Naive thymus-derived CD4-positive, alpha-beta T cell (primary cell): ENCODE measurements at regions not wholly inside any gene's neighbourhood (a gene's known extent, or its start where the extent isn't known, plus 50 kb on each side); places are given as distances from the start of the nearest gene placed in this dataset.

Experiments used
- ATAC-seq: fragments of 150-1000 bp; cut with Tn5 transposase; 2 replicates; pipeline ENCODE4 v1.10.0; 2021; ENCODE audit warnings: mild to moderate bottlenecking, moderate library complexity
- CTCF ChIA-PET: fragments of 350-600 bp; sonication (Branson Sonifier 250); formaldehyde crosslinking; loops from one replicate; lab custom pipeline; 2021; ENCODE audit warnings: antibody characterized with exemption; lab: Charles Lee
- POLR2A ChIA-PET: fragments of 350-600 bp; sonication (Branson Sonifier 250); formaldehyde crosslinking; loops from one replicate; lab custom pipeline; 2021; ENCODE audit warnings: antibody characterized with exemption, inconsistent platforms; lab: Charles Lee
- DNase-seq, 9 donors: peaks; one replicate each; pipeline versions ENCODE4 v3.0.0 to v3.0.0-alpha.2; 2020 to 2022; ENCODE audit warnings: mixed read lengths in 1 of 9
- H3K27ac ChIP-seq: one replicate; pipeline ENCODE4 v1.7.0; 2013; ENCODE audit warnings: mild to moderate bottlenecking, low read depth, low read length, moderate library complexity
- H3K27me3 ChIP-seq, 2 donors: one replicate each; pipeline ENCODE4 v1.7.0; 2013; ENCODE audit warnings: low read length in 2 of 2, mild to moderate bottlenecking in 2 of 2, moderate library complexity in 2 of 2; ENCODE audit not compliant: control insufficient read depth in 2 of 2, insufficient read depth in 2 of 2
- H3K36me3 ChIP-seq, 3 experiments: 1 replicate in 2 of 3; 2 replicates in 1 of 3; pipeline ENCODE4 v1.7.0; 2013; ENCODE audit warnings: low read length in 3 of 3, mild to moderate bottlenecking in 3 of 3, moderate library complexity in 1 of 3; ENCODE audit not compliant: insufficient read depth in 3 of 3, control insufficient read depth in 2 of 3
- H3K4me1 ChIP-seq, 2 donors: one replicate each; pipeline ENCODE4 v1.7.0; 2013; ENCODE audit warnings: low read length in 2 of 2, mild to moderate bottlenecking in 2 of 2, moderate library complexity in 1 of 2; ENCODE audit not compliant: control insufficient read depth in 2 of 2, insufficient read depth in 2 of 2
- H3K4me3 ChIP-seq: 2 replicates; pipeline ENCODE4 v1.7.0; 2013; ENCODE audit warnings: mild to moderate bottlenecking, low read length
- H3K9me3 ChIP-seq, 3 experiments: 1 replicate in 2 of 3; 2 replicates in 1 of 3; pipeline ENCODE4 v1.7.0; 2013; ENCODE audit warnings: low read length in 3 of 3; ENCODE audit not compliant: control insufficient read depth in 2 of 3
- H3K27ac Mint-ChIP-seq, 9 donors: one replicate each; pipeline ENCODE4 v1.8.0; 2020 to 2022; ENCODE audit warnings: mixed read lengths in 9 of 9, mild to moderate bottlenecking in 8 of 9, moderate library complexity in 5 of 9, inconsistent platforms in 2 of 9
- H3K27me3 Mint-ChIP-seq, 5 donors: one replicate each; pipeline ENCODE4 v1.8.0; 2021 to 2022; ENCODE audit warnings: mixed read lengths in 5 of 5, mild to moderate bottlenecking in 1 of 5
- H3K36me3 Mint-ChIP-seq, 5 donors: one replicate each; pipeline ENCODE4 v1.8.0; 2020 to 2022; ENCODE audit warnings: mixed read lengths in 5 of 5, mild to moderate bottlenecking in 3 of 5, inconsistent platforms in 1 of 5
- H3K4me1 Mint-ChIP-seq, 7 donors: one replicate each; pipeline ENCODE4 v1.8.0; 2020 to 2022; ENCODE audit warnings: mixed read lengths in 7 of 7, mild to moderate bottlenecking in 3 of 7, inconsistent platforms in 1 of 7
- H3K4me3 Mint-ChIP-seq, 10 donors: one replicate each; pipeline ENCODE4 v1.8.0; 2020 to 2022; ENCODE audit warnings: mild to moderate bottlenecking in 10 of 10, mixed read lengths in 10 of 10, moderate library complexity in 6 of 10, inconsistent platforms in 2 of 10
- H3K9me3 Mint-ChIP-seq, 11 donors: one replicate each; pipeline ENCODE4 v1.8.0; 2020 to 2022; ENCODE audit warnings: mixed read lengths in 11 of 11, mild to moderate bottlenecking in 4 of 11, inconsistent platforms in 1 of 11, moderate library complexity in 1 of 11
- intact Hi-C, 2 donors: fragments of 100-400 bp; cut with micrococcal nuclease; formaldehyde crosslinking; loops; one replicate each; pipeline ENCODE4 v1.15.1; 2023

DNA sequence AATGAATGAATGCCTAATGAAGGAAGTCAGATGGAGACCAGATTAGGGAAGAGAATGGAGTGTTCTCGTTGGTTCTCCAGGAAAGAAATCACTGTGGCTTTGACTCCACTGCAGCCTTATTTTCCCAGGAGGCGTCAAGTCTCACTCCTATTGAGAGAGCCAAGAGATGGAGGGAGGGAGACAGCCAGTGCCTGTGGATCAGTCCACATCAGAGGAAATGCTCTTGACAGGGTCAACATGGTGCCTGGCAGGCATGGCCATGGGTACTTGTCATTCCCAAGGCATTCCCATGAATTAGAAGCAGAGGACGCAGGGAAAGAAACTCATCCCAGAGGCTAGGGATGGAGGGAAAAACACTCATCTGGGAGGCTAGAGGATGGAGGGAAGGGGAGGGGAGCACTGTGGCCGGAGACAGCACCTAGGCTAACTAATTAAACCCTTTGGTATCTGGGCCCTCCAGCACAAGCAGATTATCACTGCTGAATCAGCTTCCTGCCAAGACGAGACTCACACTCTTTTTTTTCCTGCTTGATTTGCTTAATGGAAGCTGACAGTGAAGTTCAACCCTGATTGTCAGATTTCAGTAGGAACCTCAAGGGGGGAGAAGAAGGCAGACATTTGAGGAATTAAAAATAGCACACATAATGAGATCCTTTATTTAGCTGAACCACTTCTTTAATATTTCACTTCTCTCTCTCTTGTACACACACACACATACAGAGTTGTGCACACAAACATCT lies 1233.2 kb upstream of the AUTS2 start:
- no peak overlapping the region for H3K27ac Mint-ChIP-seq
- CTCF ChIA-PET = no interaction called here
- H3K36me3 Mint-ChIP-seq = no peaks in the 10 kb centered on the region
- Histone ChIP-seq H3K9me3 (no peaks in the 10 kb centered on the region), H3K27ac (no peak overlapping the region), H3K4me1 (no peaks in the 10 kb centered on the region), H3K36me3 (no peaks in the 10 kb centered on the region), H3K27me3 (peaks cover 0 to 2% of the 10 kb centered on the region in 2 donors), H3K4me3 (no peak overlapping the region)
- intact Hi-C loops = no loop called here
- DNase-seq (no peak), ATAC-seq (no peak)
- no peak overlapping the region for H3K4me3 Mint-ChIP-seq
- POLR2A ChIA-PET = no interaction called here
- H3K4me1 Mint-ChIP-seq = no peaks in the 10 kb centered on the region
- peaks cover 7 to 42% (median 26%) of the 10 kb centered on the region in 11 donors for H3K9me3 Mint-ChIP-seq
- peaks cover 0 to 4% (median 0%) of the 10 kb centered on the region in 5 donors for H3K27me3 Mint-ChIP-seq

DNA sequence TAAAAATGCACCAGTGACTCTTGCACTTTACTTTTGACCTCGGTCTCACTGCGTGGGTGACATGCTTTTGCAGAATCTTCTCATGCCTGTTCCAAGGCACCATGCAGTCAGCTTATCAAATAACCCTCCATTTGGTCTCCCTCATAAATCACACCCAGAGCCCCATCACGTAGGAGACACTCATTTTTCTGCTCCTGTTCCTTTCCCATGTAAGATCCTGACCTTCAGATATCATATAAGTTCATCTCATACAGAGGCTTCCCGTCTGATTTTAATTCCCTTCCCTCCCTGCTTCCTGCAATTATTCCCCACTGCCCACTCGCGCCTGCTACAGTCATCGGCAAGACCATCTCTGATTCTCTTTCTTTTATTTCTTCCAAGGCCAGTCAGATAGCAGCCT lies 1226.3 kb upstream of the AUTS2 start:
- no peaks in the 10 kb centered on the region for H3K36me3 Mint-ChIP-seq
- ATAC-seq = no peak
- Histone ChIP-seq H3K4me3 (no peak overlapping the region), H3K4me1 (no peaks in the 10 kb centered on the region), H3K36me3 (no peaks in the 10 kb centered on the region), H3K9me3 (no peaks in the 10 kb centered on the region), H3K27me3 (peaks cover 0 to 2% of the 10 kb centered on the region in 2 donors), H3K27ac (no peak overlapping the region)
- CTCF ChIA-PET = no interaction called here
- H3K4me3 Mint-ChIP-seq = no peak overlapping the region
- peaks cover 0 to 4% (median 0%) of the 10 kb centered on the region in 5 donors for H3K27me3 Mint-ChIP-seq
- POLR2A ChIA-PET = no interaction called here
- no peak overlapping the region for H3K27ac Mint-ChIP-seq
- H3K9me3 Mint-ChIP-seq = peaks cover 2 to 44% (median 17%) of the 10 kb centered on the region in 11 donors
- H3K4me1 Mint-ChIP-seq = no peaks in the 10 kb centered on the region
- DNase-seq = no peak
- intact Hi-C loops = no loop called here

DNA sequence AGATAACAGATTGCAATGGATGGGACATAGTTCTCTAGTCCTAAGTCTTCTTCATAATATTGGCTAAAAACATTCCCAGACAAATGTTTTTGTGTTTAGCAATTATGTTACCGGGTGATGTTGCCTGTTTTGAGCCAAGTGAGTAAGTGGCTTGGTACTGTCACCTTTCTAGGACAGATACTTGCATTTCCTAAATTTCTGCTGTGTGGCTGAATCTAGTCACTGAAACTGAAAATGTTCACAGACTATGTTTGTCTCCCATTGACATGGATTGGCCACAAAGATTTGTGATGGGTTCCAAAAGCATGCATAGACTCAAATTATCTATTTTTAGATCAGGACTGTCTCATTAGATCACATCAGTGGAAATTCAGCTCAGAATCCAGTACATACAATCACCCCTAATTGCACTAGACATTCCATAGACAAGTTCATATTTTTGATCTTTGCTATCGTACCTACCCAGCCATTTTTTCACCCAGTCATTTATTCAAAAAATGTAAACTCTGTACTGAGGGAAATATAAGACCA lies 1222.1 kb upstream of the AUTS2 start:
- Mint-ChIP-seq H3K4me1 (no peaks in the 10 kb centered on the region), H3K27ac (no peak overlapping the region), H3K4me3 (no peak overlapping the region), H3K27me3 (no peaks in the 10 kb centered on the region), H3K9me3 (peaks cover 2 to 31% (median 13%) of the 10 kb centered on the region in 11 donors), H3K36me3 (no peaks in the 10 kb centered on the region)
- Histone ChIP-seq H3K9me3 (peaks cover 0 to 3% (median 0%) of the 10 kb centered on the region in 3 experiments), H3K4me1 (no peaks in the 10 kb centered on the region), H3K27ac (no peak overlapping the region), H3K36me3 (no peaks in the 10 kb centered on the region), H3K27me3 (no peaks in the 10 kb centered on the region), H3K4me3 (no peak overlapping the region)
- intact Hi-C loops = no loop called here
- ATAC-seq (no peak), DNase-seq (no peak)
- CTCF ChIA-PET = no interaction called here
- POLR2A ChIA-PET = no interaction called here

DNA sequence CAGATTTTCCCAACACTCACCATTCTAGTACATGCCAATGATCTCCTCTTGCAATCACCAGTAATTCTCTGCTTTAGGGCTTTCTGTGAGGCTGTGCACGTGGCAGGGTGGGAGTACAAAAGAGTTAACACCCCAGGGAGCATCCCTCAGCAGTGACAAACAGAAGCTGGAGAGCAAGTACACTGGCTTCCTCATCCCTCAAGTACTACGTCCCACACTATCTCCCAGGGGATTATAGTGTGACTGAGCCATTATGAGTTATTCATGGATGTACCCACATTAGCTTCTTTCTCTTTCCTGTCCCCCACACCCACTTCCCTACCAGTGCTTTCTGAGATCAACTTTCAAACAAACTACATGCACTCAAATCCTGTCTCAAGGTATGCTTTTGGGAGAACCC lies 1216.5 kb upstream of the AUTS2 start:
- Histone ChIP-seq H3K4me1 (no peaks in the 10 kb centered on the region), H3K36me3 (no peaks in the 10 kb centered on the region), H3K9me3 (peaks cover 0 to 13% (median 0%) of the 10 kb centered on the region in 3 experiments), H3K27me3 (no peaks in the 10 kb centered on the region), H3K27ac (no peak overlapping the region), H3K4me3 (no peak overlapping the region)
- ATAC-seq (no peak), DNase-seq (no peak)
- intact Hi-C loops = no loop called here
- Mint-ChIP-seq H3K27me3 (no peaks in the 10 kb centered on the region), H3K9me3 (peaks cover 6 to 51% (median 24%) of the 10 kb centered on the region in 11 donors), H3K4me3 (no peak overlapping the region), H3K27ac (no peak overlapping the region), H3K4me1 (no peaks in the 10 kb centered on the region), H3K36me3 (peaks cover 0 to 5% (median 0%) of the 10 kb centered on the region in 5 donors)
- ChIA-PET CTCF (no interaction called here), POLR2A (no interaction called here)

DNA sequence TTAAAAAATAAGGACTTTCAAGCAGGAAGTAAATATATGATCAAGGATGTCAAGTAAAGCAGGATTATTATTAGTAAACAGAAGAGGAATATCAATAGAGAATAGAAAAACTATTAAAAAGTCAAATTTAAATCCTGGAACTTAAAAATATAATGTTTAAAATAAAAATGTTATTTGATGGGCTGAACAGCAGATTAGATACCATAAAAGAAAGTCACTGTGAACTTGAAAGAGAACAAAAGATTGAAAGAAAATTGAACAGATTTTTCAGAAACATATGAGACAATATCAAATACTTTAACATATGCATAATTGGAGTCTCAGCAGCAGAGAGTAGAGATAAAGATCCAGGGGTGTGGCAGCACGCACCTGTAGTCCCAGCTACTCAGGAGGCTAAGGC lies 1213.7 kb upstream of the AUTS2 start:
- intact Hi-C loops = no loop called here
- Mint-ChIP-seq H3K27ac (no peak overlapping the region), H3K9me3 (peaks cover 4 to 51% (median 26%) of the 10 kb centered on the region in 11 donors), H3K4me3 (no peak overlapping the region), H3K36me3 (peaks cover 0 to 5% (median 0%) of the 10 kb centered on the region in 5 donors), H3K27me3 (no peaks in the 10 kb centered on the region), H3K4me1 (no peaks in the 10 kb centered on the region)
- DNase-seq (no peak), ATAC-seq (no peak)
- ChIA-PET CTCF (no interaction called here), POLR2A (no interaction called here)
- Histone ChIP-seq H3K9me3 (peaks cover 0 to 13% (median 0%) of the 10 kb centered on the region in 3 experiments), H3K36me3 (no peaks in the 10 kb centered on the region), H3K27me3 (no peaks in the 10 kb centered on the region), H3K4me1 (no peaks in the 10 kb centered on the region), H3K27ac (no peak overlapping the region), H3K4me3 (no peak overlapping the region)

DNA sequence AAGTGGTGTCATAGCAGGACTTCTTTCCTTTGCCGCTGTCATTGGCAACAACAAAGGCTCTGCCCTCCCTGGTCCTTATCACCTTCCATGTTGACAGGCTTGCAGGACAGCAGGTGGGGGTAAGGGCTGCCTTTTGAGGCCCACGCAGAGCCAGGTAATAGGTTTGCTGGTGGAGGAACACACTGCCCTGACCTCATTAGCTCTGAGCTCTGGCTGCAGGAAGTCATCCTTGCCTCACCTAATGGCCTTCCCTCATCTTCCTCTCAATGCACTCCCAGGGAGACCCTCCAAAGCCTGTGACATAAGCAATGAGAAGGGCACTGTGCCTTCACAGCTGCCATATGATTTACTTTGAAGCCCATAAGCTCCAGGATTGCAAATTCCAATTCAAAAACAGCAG lies 1205.2 kb upstream of the AUTS2 start:
- ChIA-PET CTCF (interaction anchor here (0.7 kb wide), 1 partner anchor 659 kb away, joined by 3 read pairs; no protein-coding TSS in a partner anchor), POLR2A (no interaction called here)
- Histone ChIP-seq H3K27ac (no peak overlapping the region), H3K27me3 (no peaks in the 10 kb centered on the region), H3K4me1 (no peaks in the 10 kb centered on the region), H3K9me3 (no peaks in the 10 kb centered on the region), H3K36me3 (no peaks in the 10 kb centered on the region), H3K4me3 (no peak overlapping the region)
- ATAC-seq (no peak), DNase-seq (no peak)
- Mint-ChIP-seq H3K36me3 (no peaks in the 10 kb centered on the region), H3K27ac (no peak overlapping the region), H3K4me3 (no peak overlapping the region), H3K27me3 (no peaks in the 10 kb centered on the region), H3K9me3 (peaks cover 4 to 35% (median 13%) of the 10 kb centered on the region in 11 donors), H3K4me1 (no peaks in the 10 kb centered on the region)
- intact Hi-C loops = no loop called here

DNA sequence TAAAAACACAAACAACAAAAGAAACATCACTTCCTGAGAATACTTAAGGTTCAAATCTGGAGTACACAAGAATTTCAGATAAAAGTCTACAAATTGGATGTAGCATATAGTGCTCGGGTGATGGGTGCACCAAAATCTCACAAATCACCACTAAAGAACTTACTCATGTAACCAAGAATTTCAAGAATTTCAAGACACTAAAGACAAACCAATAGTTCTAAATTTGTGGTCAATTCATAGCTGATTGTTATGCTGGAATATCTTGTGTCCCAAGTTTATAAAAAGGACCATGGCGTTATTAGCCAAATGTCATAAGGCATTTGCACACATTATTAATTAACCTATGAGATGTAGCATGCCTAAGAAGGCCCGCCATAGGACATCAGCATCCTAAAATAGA lies 1204.1 kb upstream of the AUTS2 start:
- ChIA-PET POLR2A (no interaction called here), CTCF (no interaction called here)
- Mint-ChIP-seq H3K36me3 (no peaks in the 10 kb centered on the region), H3K4me1 (no peaks in the 10 kb centered on the region), H3K27me3 (no peaks in the 10 kb centered on the region), H3K9me3 (peaks cover 6 to 32% (median 11%) of the 10 kb centered on the region in 11 donors), H3K27ac (no peak overlapping the region), H3K4me3 (no peak overlapping the region)
- H3K27ac ChIP-seq = no peak overlapping the region
- H3K9me3 ChIP-seq = no peaks in the 10 kb centered on the region
- DNase-seq (no peak), ATAC-seq (no peak)
- H3K27me3 ChIP-seq = no peaks in the 10 kb centered on the region
- H3K4me1 ChIP-seq = no peaks in the 10 kb centered on the region
- intact Hi-C loops = no loop called here
- no peak overlapping the region for H3K4me3 ChIP-seq
- no peaks in the 10 kb centered on the region for H3K36me3 ChIP-seq
